ENCODE measurements at regions not wholly inside any gene's neighbourhood (a gene's known extent, or its start where the extent isn't known, plus 50 kb on each side); places are given as distances from the start of the nearest gene placed in this dataset.
A peak's percentile ranks its signal among the peaks of the same experiment; 100 is the strongest.

- Histone ChIP-seq H3K27me3 (ENCODE audit: control insufficient read depth in 2 of 2, insufficient read depth in 2 of 2, low read length in 2 of 2) (no peaks in the 10 kb centered on the region), H4K20me1 (replicated peaks; ENCODE audit: control insufficient read depth, insufficient read depth, low read length) (no peaks in the 10 kb centered on the region), H3K4me3 (no peak overlapping the region), H3K9ac (ENCODE audit: insufficient read depth in 1 of 2, low read depth in 2 of 2, low read length in 2 of 2) (no peak overlapping the region), H3K9me3 (replicated peaks; ENCODE audit: control insufficient read depth, insufficient read depth, low read depth, low read length) (no peaks in the 10 kb centered on the region), H2AFZ (ENCODE audit: low read depth, low read length) (no peak overlapping the region), H3K4me2 (ENCODE audit: insufficient read depth, low read length) (no peak overlapping the region), H3K9me1 (ENCODE audit: control insufficient read depth, insufficient read depth, low read length) (no peaks in the 10 kb centered on the region), H3K79me2 (ENCODE audit: control insufficient read depth, insufficient read depth, low read length) (no peaks in the 10 kb centered on the region), H3K36me3 (ENCODE audit: control insufficient read depth, insufficient read depth, low read length) (no peaks in the 10 kb centered on the region), H3K27ac (ENCODE audit: extremely low read depth, low read depth, low read length) (no peak overlapping the region), H3K4me1 (replicated peaks in 1 of 2; ENCODE audit: control insufficient read depth in 2 of 2, insufficient read depth in 2 of 2, low read length in 2 of 2) (no peaks in the 10 kb centered on the region)
- DNase-seq (ENCODE audit: extremely low read depth in 1 of 4, low spot score in 3 of 4) = peak in 1 of 4 experiments; percentile 8
- ATAC-seq = no peak
- FAIRE-seq = no peak
- in situ Hi-C loops (cut with MboI) = no loop called here
- intact Hi-C loops (cut with micrococcal nuclease) = no loop called here
- TF ChIP-seq HDAC6 (IDR thresholded peaks at IDR 0.05; ENCODE audit: low read depth, low read length) = no peak
- no peak for TF ChIP-seq XRCC4 (IDR thresholded peaks at IDR 0.05; ENCODE audit: extremely low read depth, insufficient read depth, insufficient read length)
- TF ChIP-seq NFRKB (IDR thresholded peaks at IDR 0.05; ENCODE audit: low read depth) = no peak
- TF ChIP-seq RAD51 (IDR thresholded peaks at IDR 0.05; ENCODE audit: borderline replicate concordance, low read depth) = no peak
- no peak for TF ChIP-seq JUND (IDR thresholded peaks at IDR 0.05; ENCODE audit: borderline replicate concordance, low read depth, low read length)
- peak; percentile 16; the same call in 1 of the 3 replicates for TF ChIP-seq JUND (tag; IDR thresholded peaks at IDR 0.05; ENCODE audit: borderline replicate concordance, low read depth, low read length)
- TF ChIP-seq ZNF668 (CRISPR knock-in tag; IDR thresholded peaks at IDR 0.05) = no peak
- TF ChIP-seq FIP1L1 (IDR thresholded peaks at IDR 0.05; ENCODE audit: low read depth, low read length, poor library complexity, severe bottlenecking) = no peak
- TF ChIP-seq U2AF2 (optimal IDR thresholded peaks at IDR 0.05; ENCODE audit: low read depth, low read length) = no peak
- no peak for TF ChIP-seq NFXL1 (CRISPR knock-in tag; IDR thresholded peaks at IDR 0.05)
- peak; percentile 56; the same call in 1 of the 2 replicates for TF ChIP-seq NFE2 (IDR thresholded peaks at IDR 0.05; ENCODE audit: low read depth)
- TF ChIP-seq TBP (optimal IDR thresholded peaks at IDR 0.05; ENCODE audit: low read depth, low read length) = no peak
- TF ChIP-seq IFI16 (CRISPR knock-in tag; IDR thresholded peaks at IDR 0.05) = no peak
- no peak for TF ChIP-seq TCF3 (CRISPR knock-in tag; IDR thresholded peaks at IDR 0.05)
- no peak for TF ChIP-seq ZNF764 (CRISPR knock-in tag; IDR thresholded peaks at IDR 0.05; ENCODE audit: low read depth)
- TF ChIP-seq ATF3 (IDR thresholded peaks at IDR 0.05) = peak; percentile 38; the same call in 1 of the 2 replicates
- TF ChIP-seq ATF3 (CRISPR knock-in tag; conservative IDR thresholded peaks at IDR 0.05) = no peak
- TF ChIP-seq FOXJ3 (CRISPR knock-in tag; IDR thresholded peaks at IDR 0.05) = no peak
- TF ChIP-seq ASH1L (IDR thresholded peaks at IDR 0.05; ENCODE audit: borderline replicate concordance, low read depth, partially characterized antibody) = no peak
- TF ChIP-seq GTF2B (IDR thresholded peaks at IDR 0.05; ENCODE audit: extremely low read depth, insufficient read length) = no peak
- CTCF ChIA-PET (ENCODE audit: low intra/inter-chr PET ratio) = no interaction called here
- 0% methylated on average over 1 of the region's 1 CpG for WGBS (ENCODE audit: insufficient coverage, low coverage, missing lambda C conversion rate)
- POLR2A ChIA-PET = no interaction called here
- BruUV-seq (replicated peaks) = no TSS peak
Observed at GRCh38 chr18:76131738-76132137, 363.3 kb downstream of the ZNF516 start.

Data from K562 (cell line).